OCI-LY3 (cell line): ENCODE measurements at regions not wholly inside any gene's neighbourhood (a gene's known extent, or its start where the extent isn't known, plus 50 kb on each side); places are given as distances from the start of the nearest gene placed in this dataset.

Experiments used
- CTCF ChIP-seq: fragments of 200-600, 300-600 bp; sonication (generic); IDR thresholded peaks from 2 replicates; pipeline ENCODE4 v1.5.1; 2014; ENCODE audit warnings: antibody characterized with exemption, low read length, low read depth
- EZH2phosphoT487 ChIP-seq: fragments of 200-600 bp; shearing (Covaris generic); IDR thresholded peaks from 2 replicates; pipeline ENCODE4 v1.6.1; 2018; ENCODE audit warnings: antibody characterized with exemption, mixed run types, low read depth

- no peak for TF ChIP-seq CTCF
- TF ChIP-seq EZH2phosphoT487, result no peak
Observed at GRCh38 chr21:39007985-39008384, 175.3 kb downstream of the PSMG1 start.
